Ureter (tissue), 1 donor: ENCODE measurements at regions not wholly inside any gene's neighbourhood (a gene's known extent, or its start where the extent isn't known, plus 50 kb on each side); places are given as distances from the start of the nearest gene placed in this dataset.

ENCODE experiments used
- DNase-seq: peaks from one replicate; pipeline ENCODE4 v3.0.0-alpha.2; 2020; ENCODE audit warnings: low spot score
- donor health status: DM: yes; HTN: yes; CAD: no.

- no peak for DNase-seq
These were observed 702.3 kb downstream of the TRIML1 start for GRCh38 chr4:188841523-188841922.

GRCh38 chr4:188854436-188854835, 715.2 kb downstream of the TRIML1 start:
- DNase-seq: no peak

- no peak for DNase-seq
These were observed 719.5 kb downstream of the TRIML1 start for GRCh38 chr4:188858696-188859095.

GRCh38 chr4:188864741-188865140, 725.5 kb downstream of the TRIML1 start:
- no peak for DNase-seq

GRCh38 chr4:188867796-188868195, 728.6 kb downstream of the TRIML1 start:
- DNase-seq: no peak

- DNase-seq: no peak
These were observed 730.3 kb downstream of the TRIML1 start for GRCh38 chr4:188869581-188869980.

- no peak for DNase-seq
These were observed 733.6 kb downstream of the TRIML1 start for GRCh38 chr4:188872809-188873208.

- no peak for DNase-seq
These were observed 737.6 kb downstream of the TRIML1 start for GRCh38 chr4:188876881-188877280.

- no peak for DNase-seq
These were observed 740.4 kb downstream of the TRIML1 start for GRCh38 chr4:188879598-188879997.

- DNase-seq: no peak
These were observed 748.7 kb downstream of the TRIML1 start for GRCh38 chr4:188887905-188888304.

GRCh38 chr4:188892837-188893236, 753.6 kb downstream of the TRIML1 start:
- DNase-seq: no peak

GRCh38 chr4:188903986-188904385, 764.7 kb downstream of the TRIML1 start:
- no peak for DNase-seq

- no peak for DNase-seq
These were observed 765.4 kb downstream of the TRIML1 start for GRCh38 chr4:188904617-188905016.

GRCh38 chr4:188905248-188905647, 766.0 kb downstream of the TRIML1 start:
- no peak for DNase-seq

- no peak for DNase-seq
These were observed 772.0 kb downstream of the TRIML1 start for GRCh38 chr4:188911199-188911598.

GRCh38 chr4:188911707-188912106, 772.5 kb downstream of the TRIML1 start:
- no peak for DNase-seq

GRCh38 chr4:188915175-188915574, 775.9 kb downstream of the TRIML1 start:
- no peak for DNase-seq

- DNase-seq: no peak
These were observed 779.5 kb downstream of the TRIML1 start for GRCh38 chr4:188918787-188919186.

GRCh38 chr4:188930822-188931221, 791.6 kb downstream of the TRIML1 start:
- DNase-seq: no peak

GRCh38 chr4:188934320-188934962, 795.2 kb downstream of the TRIML1 start:
- no peak for DNase-seq

GRCh38 chr4:188941524-188942119, 802.4 kb downstream of the TRIML1 start:
- DNase-seq: no peak

GRCh38 chr4:188942606-188943005, 803.4 kb downstream of the TRIML1 start:
- DNase-seq: no peak

GRCh38 chr4:188949596-188949995, 810.4 kb downstream of the TRIML1 start:
- no peak for DNase-seq

- DNase-seq: no peak
These were observed 815.8 kb downstream of the TRIML1 start for GRCh38 chr4:188955066-188955465.
